ENCODE measurements at regions not wholly inside any gene's neighbourhood (a gene's known extent, or its start where the extent isn't known, plus 50 kb on each side); places are given as distances from the start of the nearest gene placed in this dataset.
A peak's percentile ranks its signal among the peaks of the same experiment; 100 is the strongest.

DNA sequence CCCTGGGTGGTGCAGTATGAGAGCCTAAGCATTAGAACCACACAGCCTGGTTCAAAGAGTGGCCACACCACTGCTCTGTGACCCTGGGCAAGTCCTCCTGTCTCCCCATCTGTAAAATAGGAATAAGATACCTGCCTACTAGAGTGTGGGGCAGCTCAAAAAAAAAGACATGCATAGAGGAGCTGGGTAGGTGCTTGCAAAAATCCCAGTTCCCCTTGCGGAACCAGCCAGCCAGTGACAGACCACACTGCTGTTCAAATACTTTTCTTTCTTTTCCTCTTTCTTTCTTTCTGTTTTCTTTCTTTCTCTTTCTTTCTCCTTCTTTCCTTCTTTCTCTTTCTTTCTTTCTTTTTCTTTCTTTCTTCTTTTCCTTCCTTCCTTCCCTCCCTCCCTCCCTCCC is 63.0 kb upstream of the TRIM2 start:
- no peak for DNase-seq

DNA sequence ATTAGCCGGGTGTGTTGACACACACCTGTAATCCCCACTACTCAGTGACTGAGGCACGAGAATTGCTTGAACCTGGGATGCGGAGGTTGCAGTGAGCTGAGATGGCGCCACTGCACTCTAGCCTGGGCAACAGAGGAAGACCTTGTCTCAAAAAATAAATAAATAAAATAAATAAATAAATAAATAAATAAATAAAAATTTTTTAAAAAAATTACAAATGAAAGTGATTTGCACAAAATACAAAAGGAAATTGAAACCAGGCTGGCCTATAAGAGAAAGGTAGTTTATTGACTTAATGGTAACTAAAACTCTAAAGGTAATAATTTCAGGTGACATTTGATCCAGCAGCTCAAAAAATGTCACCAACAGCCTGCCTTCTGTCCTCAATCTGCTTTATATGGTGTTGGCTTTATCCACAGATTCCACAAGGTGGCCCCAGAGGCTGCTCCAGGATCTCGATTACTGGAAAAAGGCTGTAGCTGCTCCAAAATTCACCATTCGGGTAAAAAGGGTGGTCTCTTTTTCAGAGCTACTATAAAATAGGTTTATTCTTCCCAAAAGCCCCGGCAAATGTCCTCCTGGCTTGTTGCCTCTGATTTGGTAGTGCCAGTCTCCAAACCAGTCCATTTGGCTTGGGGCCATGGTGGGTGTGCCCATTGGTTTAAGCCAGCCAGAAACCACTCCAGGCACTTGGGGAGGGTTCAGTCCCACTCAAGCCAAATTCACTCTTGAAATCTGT is 61.4 kb upstream of the TRIM2 start:
- peak; percentile 69 for DNase-seq

DNA sequence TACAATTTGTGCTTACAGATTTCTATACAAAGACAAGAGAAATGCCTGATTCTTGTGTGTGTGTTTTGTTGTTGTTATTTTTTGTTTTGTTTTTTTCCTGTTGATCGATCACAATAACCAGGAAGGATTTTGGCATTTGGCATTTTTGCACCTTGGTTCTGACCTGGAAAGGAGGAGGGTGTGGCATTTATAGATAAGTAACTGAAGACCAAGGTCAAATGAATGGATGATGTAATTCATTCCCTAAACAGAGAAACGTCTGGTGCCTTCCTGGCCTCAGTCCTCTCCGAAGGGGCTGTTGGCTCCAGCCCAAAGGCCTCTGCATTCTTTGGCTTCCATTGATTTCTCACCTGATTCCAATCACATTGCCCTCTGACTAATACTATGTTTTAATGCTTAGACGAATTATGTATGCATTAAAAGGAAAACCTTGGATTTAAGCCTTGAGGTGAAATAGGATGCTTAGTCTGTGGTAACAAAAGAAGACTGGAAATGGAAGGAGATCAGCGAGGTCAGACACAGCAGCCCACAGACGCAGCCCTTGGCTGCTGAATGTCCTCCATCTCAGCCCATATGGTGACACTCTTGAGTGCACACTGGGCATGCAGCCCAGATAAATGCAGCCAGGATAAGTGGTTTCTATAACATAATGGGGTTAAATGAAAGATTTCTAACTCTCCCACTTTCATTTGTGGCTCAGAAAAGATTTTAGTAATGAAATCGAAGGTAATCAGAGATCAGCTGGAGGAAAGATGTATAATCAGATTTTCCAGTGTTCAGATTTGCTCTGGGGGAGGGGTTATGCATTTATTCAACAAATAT is 60.5 kb upstream of the TRIM2 start:
- no peak for DNase-seq

DNA sequence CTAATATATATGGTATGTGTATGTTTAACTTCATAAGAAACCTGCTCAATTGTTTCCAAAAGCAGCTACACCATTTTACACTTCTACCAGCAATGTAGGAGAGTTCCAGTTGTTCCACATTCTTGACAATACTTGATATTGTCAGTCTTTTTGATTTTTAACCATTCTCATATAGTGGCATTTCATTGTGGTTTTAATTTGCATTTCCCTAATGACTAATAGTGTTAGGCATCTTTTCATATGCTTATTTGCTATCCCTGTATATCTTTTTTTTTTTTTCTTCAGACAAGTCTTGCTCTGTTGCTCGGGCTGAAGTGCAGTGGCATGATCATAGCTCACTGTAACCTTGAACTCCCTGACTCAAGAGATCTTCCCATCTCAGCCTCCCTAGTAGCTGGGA is 58.2 kb upstream of the TRIM2 start:
- DNase-seq, result no peak

GRCh38 chr4:153146961-153147360 is 57.3 kb upstream of the TRIM2 start:
- no peak for DNase-seq

DNA sequence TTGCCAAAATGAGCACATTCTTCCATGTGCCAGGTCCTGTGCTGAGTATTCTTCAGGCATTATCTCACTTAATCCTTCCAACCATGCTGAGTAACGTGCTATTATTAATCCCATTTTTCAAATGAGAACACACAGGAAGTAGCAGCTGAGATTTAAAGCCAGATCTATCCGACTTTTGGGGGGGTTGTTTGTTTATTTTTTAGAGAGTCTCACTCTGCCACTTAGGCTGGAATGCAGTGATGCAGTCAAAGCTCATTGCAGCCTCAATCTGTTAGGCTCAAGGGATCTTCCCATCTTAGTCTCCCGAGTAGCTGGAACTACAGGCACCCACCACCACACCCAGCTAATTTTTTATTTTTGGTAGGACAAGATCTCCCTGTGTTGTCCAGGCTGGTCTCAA is 55.5 kb upstream of the TRIM2 start:
- DNase-seq, result no peak

DNA sequence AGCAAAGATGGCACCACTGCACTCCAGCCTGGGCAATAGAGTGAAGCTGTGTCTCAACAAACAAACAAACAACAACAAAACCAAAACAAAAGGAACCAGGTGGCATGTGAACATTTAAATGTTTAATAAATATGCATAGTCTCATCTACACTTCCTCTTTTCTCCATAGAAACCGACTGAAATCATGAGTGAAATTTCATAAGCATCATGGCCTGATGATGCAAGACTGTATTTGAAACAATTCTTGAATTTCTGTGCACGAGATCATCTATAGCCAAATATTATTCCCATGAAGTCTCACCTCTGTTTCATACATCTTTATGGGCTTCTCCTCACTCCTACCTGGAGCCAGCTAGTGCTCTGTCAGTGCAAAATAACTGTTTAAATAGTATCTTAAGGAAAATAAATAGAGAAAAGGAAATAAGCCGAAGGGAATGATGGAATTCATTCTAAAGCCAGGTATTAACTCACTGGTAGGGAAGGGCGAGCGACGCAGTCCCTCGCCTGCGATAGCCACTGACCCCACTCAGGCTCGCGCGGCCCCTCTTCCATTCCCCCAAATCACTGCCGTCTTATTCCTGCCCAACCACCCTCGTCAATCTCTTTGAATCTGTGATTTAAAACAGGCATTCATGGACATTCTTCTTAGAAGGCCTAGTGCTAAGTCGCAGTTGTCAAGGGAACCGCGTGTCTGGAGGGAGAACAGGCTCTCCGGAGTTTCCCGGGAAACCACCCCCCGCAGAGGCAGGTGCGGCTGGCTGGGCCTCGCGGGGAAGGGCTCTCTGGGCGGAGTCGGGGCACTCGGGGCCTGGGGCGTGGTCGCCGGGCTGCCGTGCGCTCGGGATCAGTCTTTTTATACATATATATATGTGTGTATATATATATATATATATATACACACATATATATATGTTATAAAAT is 52.4 kb upstream of the TRIM2 start:
- DNase-seq, result peak; percentile 58

DNA sequence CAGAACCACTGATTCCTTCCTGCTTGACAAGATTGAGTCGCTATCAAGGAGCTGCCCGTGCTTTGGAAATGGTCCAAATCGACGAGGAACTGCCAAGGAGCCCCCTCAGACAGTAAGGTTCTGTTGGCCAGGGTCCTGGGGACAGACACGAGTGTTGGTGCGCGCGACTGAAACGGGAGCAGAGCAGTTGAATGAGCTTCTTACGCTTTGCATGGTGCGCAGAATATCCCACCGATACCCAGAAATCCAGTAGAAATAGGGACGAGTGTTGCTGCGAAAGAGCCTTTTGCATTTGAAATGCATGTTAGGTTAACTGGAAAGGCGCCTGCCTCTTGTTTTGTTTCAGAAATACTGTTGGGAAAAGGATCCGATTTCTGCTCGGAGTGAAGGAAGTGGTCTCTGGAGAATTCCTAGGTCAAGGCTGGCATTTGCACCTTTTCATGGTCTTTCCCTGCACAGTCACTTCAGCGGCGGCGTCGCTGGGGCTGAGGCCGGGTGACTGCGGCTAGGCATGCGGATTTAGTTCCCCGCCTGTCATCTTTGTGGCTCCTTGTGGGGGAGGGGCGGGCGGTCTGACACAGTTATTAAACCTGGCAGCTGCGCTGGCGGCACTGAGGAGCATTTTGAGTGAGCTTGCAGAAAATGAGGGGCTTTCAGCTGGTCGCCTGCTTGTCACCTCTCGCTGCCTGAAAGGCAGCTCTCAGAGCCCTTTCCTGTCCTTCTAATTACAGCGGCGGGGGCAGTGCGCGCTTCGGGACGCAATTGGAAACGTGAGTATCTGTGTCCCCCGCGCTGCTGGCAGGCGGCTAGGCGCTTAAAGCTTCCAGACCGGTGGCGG is 51.5 kb upstream of the TRIM2 start:
- DNase-seq, result no peak

DNA sequence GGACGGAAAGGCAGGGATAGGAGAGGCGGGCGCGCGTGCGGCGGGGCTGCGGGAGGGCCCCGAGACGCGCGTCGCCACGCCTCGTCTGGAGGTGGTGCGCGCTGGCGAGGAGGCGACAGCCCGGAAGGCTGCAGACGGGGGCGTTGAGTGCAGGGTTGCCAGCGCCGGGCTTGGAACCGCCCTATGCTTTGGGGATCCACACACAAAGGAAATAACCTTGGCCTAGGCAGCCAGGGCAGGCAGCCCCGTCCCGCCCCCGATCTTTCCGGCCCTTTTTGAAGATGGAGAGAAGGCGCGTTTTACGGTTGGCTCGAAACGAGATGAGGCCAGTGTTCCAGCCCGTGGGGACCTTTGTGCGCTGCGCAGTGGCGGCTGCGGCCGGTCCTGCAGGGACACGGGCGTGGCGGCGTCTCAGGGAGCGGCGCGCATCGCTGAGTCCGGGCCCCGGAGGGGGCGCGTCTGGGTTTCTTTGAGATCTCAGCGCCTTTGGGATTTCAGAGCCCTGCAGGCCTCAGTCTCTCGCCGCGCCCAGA is 50.8 kb upstream of the TRIM2 start:
- DNase-seq, result peak; percentile 20

GRCh38 chr4:153154007-153154975 is 50.0 kb upstream of the TRIM2 start:
- peak; percentile 31 for DNase-seq
